ENCODE measurements at regions not wholly inside any gene's neighbourhood (a gene's known extent, or its start where the extent isn't known, plus 50 kb on each side); places are given as distances from the start of the nearest gene placed in this dataset.

GRCh38 chr16:27691721-27692120 lies 141.8 kb downstream of the KATNIP start:
- peaks cover 4 to 10% (median 8%) of the 10 kb centered on the region in 3 donors for H3K36me3 Mint-ChIP-seq
- Histone ChIP-seq H3K4me3 (ENCODE audit: low read length) (no peak overlapping the region), H3K4me1 (ENCODE audit: insufficient read depth, low read length) (no peaks in the 10 kb centered on the region), H3K27ac (ENCODE audit: low read depth, low read length) (no peak overlapping the region), H3K27me3 (ENCODE audit: insufficient read depth, low read length, poor library complexity, severe bottlenecking) (no peaks in the 10 kb centered on the region), H3K36me3 (ENCODE audit: insufficient read depth, low read length) (no peaks in the 10 kb centered on the region), H3K9me3 (ENCODE audit: low read length) (no peaks in the 10 kb centered on the region)
- no peaks in the 10 kb centered on the region for H3K9me3 Mint-ChIP-seq
- ChIA-PET CTCF (no interaction called here), POLR2A (no interaction called here)
- no peaks in the 10 kb centered on the region for H3K27me3 Mint-ChIP-seq
- DNase-seq = no peak
- H3K27ac Mint-ChIP-seq = peak overlapping the region in 1 of 8 donors; percentile 88
- H3K4me1 Mint-ChIP-seq = peaks cover 0 to 7% (median 0%) of the 10 kb centered on the region in 3 donors
- H3K4me3 Mint-ChIP-seq = peak overlapping the region in 1 of 7 donors; percentile 8

- Mint-ChIP-seq H3K4me3 (peak overlapping the region in 1 of 7 donors; percentile 49), H3K27me3 (no peaks in the 10 kb centered on the region), H3K9me3 (no peaks in the 10 kb centered on the region), H3K4me1 (peaks cover 0 to 7% (median 0%) of the 10 kb centered on the region in 3 donors), H3K36me3 (peaks cover 4 to 10% (median 9%) of the 10 kb centered on the region in 3 donors), H3K27ac (peak overlapping the region in 3 of 8 donors; percentile 18 to 36 (median 22))
- DNase-seq = no peak
- no peaks in the 10 kb centered on the region for H3K27me3 ChIP-seq (ENCODE audit: insufficient read depth, low read length, poor library complexity, severe bottlenecking)
- H3K9me3 ChIP-seq (ENCODE audit: low read length) = no peaks in the 10 kb centered on the region
- H3K4me3 ChIP-seq (ENCODE audit: low read length) = no peak overlapping the region
- H3K36me3 ChIP-seq (ENCODE audit: insufficient read depth, low read length) = no peaks in the 10 kb centered on the region
- H3K27ac ChIP-seq (ENCODE audit: low read depth, low read length) = no peak overlapping the region
- H3K4me1 ChIP-seq (ENCODE audit: insufficient read depth, low read length) = no peaks in the 10 kb centered on the region
- ChIA-PET POLR2A (no interaction called here), CTCF (no interaction called here)
Measured at GRCh38 chr16:27692576-27692975, 142.6 kb downstream of the KATNIP start.

GRCh38 chr16:27695161-27695560 lies 145.2 kb downstream of the KATNIP start:
- Histone ChIP-seq H3K9me3 (ENCODE audit: low read length) (no peaks in the 10 kb centered on the region), H3K36me3 (ENCODE audit: insufficient read depth, low read length) (no peaks in the 10 kb centered on the region), H3K27ac (ENCODE audit: low read depth, low read length) (no peak overlapping the region), H3K4me1 (ENCODE audit: insufficient read depth, low read length) (no peaks in the 10 kb centered on the region), H3K4me3 (ENCODE audit: low read length) (no peak overlapping the region), H3K27me3 (ENCODE audit: insufficient read depth, low read length, poor library complexity, severe bottlenecking) (no peaks in the 10 kb centered on the region)
- no peak overlapping the region for H3K4me3 Mint-ChIP-seq
- no peak overlapping the region for H3K27ac Mint-ChIP-seq
- H3K4me1 Mint-ChIP-seq = peaks cover 0 to 7% (median 0%) of the 10 kb centered on the region in 3 donors
- peaks cover 0 to 1% of the 10 kb centered on the region in 2 donors for H3K27me3 Mint-ChIP-seq
- no peaks in the 10 kb centered on the region for H3K9me3 Mint-ChIP-seq
- ChIA-PET CTCF (interaction anchor here (0.9 kb wide), 1 partner anchor 9 kb away, joined by 3 read pairs; no protein-coding TSS in a partner anchor), POLR2A (no interaction called here)
- H3K36me3 Mint-ChIP-seq = peaks cover 8 to 27% (median 21%) of the 10 kb centered on the region in 3 donors
- no peak for DNase-seq

GRCh38 chr16:27698266-27698665 lies 148.3 kb downstream of the KATNIP start:
- Histone ChIP-seq H3K4me3 (ENCODE audit: low read length) (no peak overlapping the region), H3K36me3 (ENCODE audit: insufficient read depth, low read length) (no peaks in the 10 kb centered on the region), H3K4me1 (ENCODE audit: insufficient read depth, low read length) (no peaks in the 10 kb centered on the region), H3K27ac (ENCODE audit: low read depth, low read length) (no peak overlapping the region), H3K9me3 (ENCODE audit: low read length) (no peaks in the 10 kb centered on the region), H3K27me3 (ENCODE audit: insufficient read depth, low read length, poor library complexity, severe bottlenecking) (no peaks in the 10 kb centered on the region)
- H3K4me3 Mint-ChIP-seq = no peak overlapping the region
- ChIA-PET CTCF (no interaction called here), POLR2A (no interaction called here)
- no peaks in the 10 kb centered on the region for H3K9me3 Mint-ChIP-seq
- H3K4me1 Mint-ChIP-seq = no peaks in the 10 kb centered on the region
- peaks cover 12 to 40% (median 23%) of the 10 kb centered on the region in 3 donors for H3K36me3 Mint-ChIP-seq
- peaks cover 0 to 2% of the 10 kb centered on the region in 2 donors for H3K27me3 Mint-ChIP-seq
- no peak for DNase-seq
- no peak overlapping the region for H3K27ac Mint-ChIP-seq

GRCh38 chr16:27698746-27699145 lies 148.8 kb downstream of the KATNIP start:
- no peaks in the 10 kb centered on the region for H3K4me1 ChIP-seq (ENCODE audit: insufficient read depth, low read length)
- no peaks in the 10 kb centered on the region for H3K9me3 ChIP-seq (ENCODE audit: low read length)
- ChIA-PET CTCF (no interaction called here), POLR2A (no interaction called here)
- H3K27ac Mint-ChIP-seq = no peak overlapping the region
- no peaks in the 10 kb centered on the region for H3K27me3 ChIP-seq (ENCODE audit: insufficient read depth, low read length, poor library complexity, severe bottlenecking)
- H3K4me3 Mint-ChIP-seq = no peak overlapping the region
- no peaks in the 10 kb centered on the region for H3K4me1 Mint-ChIP-seq
- H3K4me3 ChIP-seq (ENCODE audit: low read length) = no peak overlapping the region
- no peak for DNase-seq
- no peaks in the 10 kb centered on the region for H3K36me3 ChIP-seq (ENCODE audit: insufficient read depth, low read length)
- H3K9me3 Mint-ChIP-seq = no peaks in the 10 kb centered on the region
- no peak overlapping the region for H3K27ac ChIP-seq (ENCODE audit: low read depth, low read length)
- peaks cover 14 to 38% (median 23%) of the 10 kb centered on the region in 3 donors for H3K36me3 Mint-ChIP-seq
- H3K27me3 Mint-ChIP-seq = peaks cover 0 to 2% of the 10 kb centered on the region in 2 donors

GRCh38 chr16:27699540-27699939 lies 149.6 kb downstream of the KATNIP start:
- Mint-ChIP-seq H3K27ac (no peak overlapping the region), H3K4me1 (no peaks in the 10 kb centered on the region), H3K27me3 (peaks cover 0 to 2% of the 10 kb centered on the region in 2 donors), H3K36me3 (peaks cover 20 to 45% (median 23%) of the 10 kb centered on the region in 3 donors), H3K4me3 (no peak overlapping the region), H3K9me3 (no peaks in the 10 kb centered on the region)
- Histone ChIP-seq H3K4me3 (ENCODE audit: low read length) (no peak overlapping the region), H3K27ac (ENCODE audit: low read depth, low read length) (no peak overlapping the region), H3K9me3 (ENCODE audit: low read length) (no peaks in the 10 kb centered on the region), H3K27me3 (ENCODE audit: insufficient read depth, low read length, poor library complexity, severe bottlenecking) (no peaks in the 10 kb centered on the region), H3K4me1 (ENCODE audit: insufficient read depth, low read length) (no peaks in the 10 kb centered on the region), H3K36me3 (ENCODE audit: insufficient read depth, low read length) (no peaks in the 10 kb centered on the region)
- DNase-seq = no peak
- CTCF ChIA-PET = interaction anchor here (1.2 kb wide), 1 partner anchor 10 kb away, joined by 5 read pairs; no protein-coding TSS in a partner anchor
- POLR2A ChIA-PET = no interaction called here

GRCh38 chr16:27700304-27700995 lies 150.5 kb downstream of the KATNIP start:
- Mint-ChIP-seq H3K27ac (no peak overlapping the region), H3K4me1 (no peaks in the 10 kb centered on the region), H3K27me3 (peaks cover 0 to 2% of the 10 kb centered on the region in 2 donors), H3K9me3 (no peaks in the 10 kb centered on the region), H3K36me3 (peaks cover 21 to 50% (median 24%) of the 10 kb centered on the region in 3 donors), H3K4me3 (no peak overlapping the region)
- Histone ChIP-seq H3K9me3 (ENCODE audit: low read length) (no peaks in the 10 kb centered on the region), H3K27me3 (ENCODE audit: insufficient read depth, low read length, poor library complexity, severe bottlenecking) (no peaks in the 10 kb centered on the region), H3K4me3 (ENCODE audit: low read length) (no peak overlapping the region), H3K4me1 (ENCODE audit: insufficient read depth, low read length) (no peaks in the 10 kb centered on the region), H3K36me3 (ENCODE audit: insufficient read depth, low read length) (no peaks in the 10 kb centered on the region), H3K27ac (ENCODE audit: low read depth, low read length) (no peak overlapping the region)
- POLR2A ChIA-PET = no interaction called here
- no peak for DNase-seq
- CTCF ChIA-PET = interaction anchor here (1.2 kb wide), 1 partner anchor 11 kb away, joined by 5 read pairs; no protein-coding TSS in a partner anchor

GRCh38 chr16:27701381-27701780 lies 151.4 kb downstream of the KATNIP start:
- H3K27ac ChIP-seq (ENCODE audit: low read depth, low read length) = no peak overlapping the region
- no peaks in the 10 kb centered on the region for H3K9me3 Mint-ChIP-seq
- H3K4me1 Mint-ChIP-seq = no peaks in the 10 kb centered on the region
- ChIA-PET CTCF (no interaction called here), POLR2A (no interaction called here)
- H3K27me3 Mint-ChIP-seq = peaks cover 0 to 2% of the 10 kb centered on the region in 2 donors
- H3K4me3 ChIP-seq (ENCODE audit: low read length) = no peak overlapping the region
- H3K4me3 Mint-ChIP-seq = no peak overlapping the region
- no peaks in the 10 kb centered on the region for H3K4me1 ChIP-seq (ENCODE audit: insufficient read depth, low read length)
- no peak for DNase-seq
- no peaks in the 10 kb centered on the region for H3K27me3 ChIP-seq (ENCODE audit: insufficient read depth, low read length, poor library complexity, severe bottlenecking)
- peaks cover 19 to 55% (median 26%) of the 10 kb centered on the region in 3 donors for H3K36me3 Mint-ChIP-seq
- H3K36me3 ChIP-seq (ENCODE audit: insufficient read depth, low read length) = no peaks in the 10 kb centered on the region
- no peaks in the 10 kb centered on the region for H3K9me3 ChIP-seq (ENCODE audit: low read length)
- H3K27ac Mint-ChIP-seq = no peak overlapping the region

Data from CD8-positive, alpha-beta memory T cell (primary cell).